HG03280 (cell line): ENCODE measurements at regions not wholly inside any gene's neighbourhood (a gene's known extent, or its start where the extent isn't known, plus 50 kb on each side); places are given as distances from the start of the nearest gene placed in this dataset.

ENCODE experiments used
- ATAC-seq: cut with Tn5 transposase; IDR thresholded peaks from one replicate; pipeline ENCODE4 v1.9.1; 2021; ENCODE audit warnings: mild to moderate bottlenecking, moderate library complexity; ENCODE audit not compliant: unreplicated experiment

- ATAC-seq: no peak
These were observed 692.1 kb downstream of the DNAJB9 start for GRCh38 chr7:109261781-109262180.

GRCh38 chr7:109266610-109267009 is 696.9 kb downstream of the DNAJB9 start:
- no peak for ATAC-seq

GRCh38 chr7:109276348-109276747 is 706.7 kb downstream of the DNAJB9 start:
- no peak for ATAC-seq

- ATAC-seq: no peak
These were observed 713.1 kb downstream of the DNAJB9 start for GRCh38 chr7:109282726-109283125.

- no peak for ATAC-seq
These were observed 715.3 kb downstream of the DNAJB9 start for GRCh38 chr7:109284943-109285342.

GRCh38 chr7:109295158-109295557 is 725.5 kb downstream of the DNAJB9 start:
- no peak for ATAC-seq

GRCh38 chr7:109308816-109309215 is 739.1 kb downstream of the DNAJB9 start:
- no peak for ATAC-seq

GRCh38 chr7:109309790-109310189 is 740.1 kb downstream of the DNAJB9 start:
- ATAC-seq: no peak

- no peak for ATAC-seq
These were observed 748.5 kb downstream of the DNAJB9 start for GRCh38 chr7:109318136-109318535.

GRCh38 chr7:109322833-109323232 is 753.2 kb downstream of the DNAJB9 start:
- no peak for ATAC-seq

- ATAC-seq: no peak
These were observed 761.7 kb downstream of the DNAJB9 start for GRCh38 chr7:109331423-109331822.

GRCh38 chr7:109335951-109336350 is 766.3 kb downstream of the DNAJB9 start:
- ATAC-seq: no peak

- ATAC-seq: no peak
These were observed 766.9 kb downstream of the DNAJB9 start for GRCh38 chr7:109336531-109336930.

- ATAC-seq: no peak
These were observed 774.0 kb downstream of the DNAJB9 start for GRCh38 chr7:109343678-109344077.

GRCh38 chr7:109351493-109351892 is 781.8 kb downstream of the DNAJB9 start:
- ATAC-seq: no peak

- no peak for ATAC-seq
These were observed 784.3 kb downstream of the DNAJB9 start for GRCh38 chr7:109354000-109354399.

- no peak for ATAC-seq
These were observed 784.9 kb downstream of the DNAJB9 start for GRCh38 chr7:109354552-109354951.

- ATAC-seq: no peak
These were observed 806.1 kb downstream of the DNAJB9 start for GRCh38 chr7:109375823-109376222.

GRCh38 chr7:109376576-109376975 is 806.9 kb downstream of the DNAJB9 start:
- no peak for ATAC-seq

GRCh38 chr7:109377076-109377884 is 807.6 kb downstream of the DNAJB9 start:
- ATAC-seq: no peak

GRCh38 chr7:109386959-109387358 is 817.3 kb downstream of the DNAJB9 start:
- no peak for ATAC-seq

GRCh38 chr7:109387530-109387929 is 817.9 kb downstream of the DNAJB9 start:
- no peak for ATAC-seq

- no peak for ATAC-seq
These were observed 821.6 kb downstream of the DNAJB9 start for GRCh38 chr7:109391240-109391639.
